ENCODE measurements at regions not wholly inside any gene's neighbourhood (a gene's known extent, or its start where the extent isn't known, plus 50 kb on each side); places are given as distances from the start of the nearest gene placed in this dataset.

- DNase-seq (ENCODE audit: low spot score) (no peak), ATAC-seq (ENCODE audit: low FRiP score) (no peak)
- TF ChIP-seq CTCF (IDR thresholded peaks at IDR 0.05) = no peak
These were observed 200.9 kb upstream of the CHRM2 start for GRCh38 chr7:136667584-136667983.

- DNase-seq (ENCODE audit: low spot score) (no peak), ATAC-seq (ENCODE audit: low FRiP score) (no peak)
- no peak for TF ChIP-seq CTCF (IDR thresholded peaks at IDR 0.05)
These were observed 202.5 kb upstream of the CHRM2 start for GRCh38 chr7:136665878-136666509.

GRCh38 chr7:136664537-136664936, 203.9 kb upstream of the CHRM2 start:
- no peak for TF ChIP-seq CTCF (IDR thresholded peaks at IDR 0.05)
- DNase-seq (ENCODE audit: low spot score) = no peak
- no peak for ATAC-seq (ENCODE audit: low FRiP score)

GRCh38 chr7:136657482-136657921, 210.9 kb upstream of the CHRM2 start:
- TF ChIP-seq CTCF (IDR thresholded peaks at IDR 0.05) = no peak
- ATAC-seq (ENCODE audit: low FRiP score) (no peak), DNase-seq (ENCODE audit: low spot score) (no peak)

- DNase-seq (ENCODE audit: low spot score) (no peak), ATAC-seq (ENCODE audit: low FRiP score) (no peak)
- TF ChIP-seq CTCF (IDR thresholded peaks at IDR 0.05) = no peak
These were observed 211.9 kb upstream of the CHRM2 start for GRCh38 chr7:136656516-136656915.

- ATAC-seq (ENCODE audit: low FRiP score) (no peak), DNase-seq (ENCODE audit: low spot score) (no peak)
- no peak for TF ChIP-seq CTCF (IDR thresholded peaks at IDR 0.05)
These were observed 213.0 kb upstream of the CHRM2 start for GRCh38 chr7:136655414-136655813.

GRCh38 chr7:136654406-136654805, 214.0 kb upstream of the CHRM2 start:
- TF ChIP-seq CTCF (IDR thresholded peaks at IDR 0.05) = no peak
- ATAC-seq (ENCODE audit: low FRiP score) = no peak
- DNase-seq (ENCODE audit: low spot score) = no peak

Measured in omental fat pad (tissue), 3 donors.